ENCODE measurements at regions not wholly inside any gene's neighbourhood (a gene's known extent, or its start where the extent isn't known, plus 50 kb on each side); places are given as distances from the start of the nearest gene placed in this dataset.
"Not testable (repeated sequence)": the region's sequence is repeated elsewhere in the genome, so short reads cannot be mapped to it uniquely, and the experiment has no call there.

- H3K4me1 ChIP-seq (ENCODE audit: control insufficient read depth, extremely low read depth, insufficient read depth, low read length); H4K20me1 ChIP-seq (ENCODE audit: control insufficient read depth, extremely low read depth, insufficient read depth, low read length); DNase-seq (ENCODE audit: low read depth in 2 of 2); H3K27me3 ChIP-seq (ENCODE audit: control insufficient read depth, insufficient read depth, low read length); H3K9me3 ChIP-seq (ENCODE audit: control insufficient read depth, insufficient read depth, low read depth, low read length); H3K4me2 ChIP-seq (ENCODE audit: extremely low read depth, insufficient read depth, low read length); H2AFZ ChIP-seq (ENCODE audit: low read length); H3K79me2 ChIP-seq (ENCODE audit: control insufficient read depth, insufficient read depth, low read length); H3K27ac ChIP-seq (ENCODE audit: insufficient read depth, low read length); H3K4me3 ChIP-seq (replicated peaks in 1 of 4; ENCODE audit: control extremely low read depth in 1 of 4, insufficient read depth in 1 of 4, low read depth in 3 of 4, low read length in 4 of 4); H3K36me3 ChIP-seq (ENCODE audit: control insufficient read depth, insufficient read depth, low read length); H3K9ac ChIP-seq (ENCODE audit: insufficient read depth, low read length): not testable (repeated sequence)
Measured at GRCh38 chr9:94402795-94403194, 74.4 kb upstream of the NUTM2F start.

- peak; percentile 3 to 17 for DNase-seq (ENCODE audit: low read depth in 2 of 2)
- not testable (repeated sequence) for H3K9me3 ChIP-seq (ENCODE audit: control insufficient read depth, insufficient read depth, low read depth, low read length); H3K27ac ChIP-seq (ENCODE audit: insufficient read depth, low read length); H3K4me3 ChIP-seq (replicated peaks in 1 of 4; ENCODE audit: control extremely low read depth in 1 of 4, insufficient read depth in 1 of 4, low read depth in 3 of 4, low read length in 4 of 4); H3K4me2 ChIP-seq (ENCODE audit: extremely low read depth, insufficient read depth, low read length); H3K4me1 ChIP-seq (ENCODE audit: control insufficient read depth, extremely low read depth, insufficient read depth, low read length); H3K9ac ChIP-seq (ENCODE audit: insufficient read depth, low read length); H3K79me2 ChIP-seq (ENCODE audit: control insufficient read depth, insufficient read depth, low read length); H3K36me3 ChIP-seq (ENCODE audit: control insufficient read depth, insufficient read depth, low read length); H4K20me1 ChIP-seq (ENCODE audit: control insufficient read depth, extremely low read depth, insufficient read depth, low read length); H2AFZ ChIP-seq (ENCODE audit: low read length); H3K27me3 ChIP-seq (ENCODE audit: control insufficient read depth, insufficient read depth, low read length)
Measured at GRCh38 chr9:94403571-94403970, 75.1 kb upstream of the NUTM2F start.

GRCh38 chr9:94413665-94414064, 85.2 kb upstream of the NUTM2F start:
- H3K9me3 ChIP-seq (ENCODE audit: control insufficient read depth, insufficient read depth, low read depth, low read length); DNase-seq (ENCODE audit: low read depth in 2 of 2); H3K9ac ChIP-seq (ENCODE audit: insufficient read depth, low read length); H3K36me3 ChIP-seq (ENCODE audit: control insufficient read depth, insufficient read depth, low read length); H3K79me2 ChIP-seq (ENCODE audit: control insufficient read depth, insufficient read depth, low read length); H3K27me3 ChIP-seq (ENCODE audit: control insufficient read depth, insufficient read depth, low read length); H3K4me2 ChIP-seq (ENCODE audit: extremely low read depth, insufficient read depth, low read length); H4K20me1 ChIP-seq (ENCODE audit: control insufficient read depth, extremely low read depth, insufficient read depth, low read length); H3K4me3 ChIP-seq (replicated peaks in 1 of 4; ENCODE audit: control extremely low read depth in 1 of 4, insufficient read depth in 1 of 4, low read depth in 3 of 4, low read length in 4 of 4); H3K27ac ChIP-seq (ENCODE audit: insufficient read depth, low read length); H2AFZ ChIP-seq (ENCODE audit: low read length); H3K4me1 ChIP-seq (ENCODE audit: control insufficient read depth, extremely low read depth, insufficient read depth, low read length): not testable (repeated sequence)

- not testable (repeated sequence) for H3K9ac ChIP-seq (ENCODE audit: insufficient read depth, low read length); H2AFZ ChIP-seq (ENCODE audit: low read length); H3K27ac ChIP-seq (ENCODE audit: insufficient read depth, low read length); H3K9me3 ChIP-seq (ENCODE audit: control insufficient read depth, insufficient read depth, low read depth, low read length); H3K27me3 ChIP-seq (ENCODE audit: control insufficient read depth, insufficient read depth, low read length); H4K20me1 ChIP-seq (ENCODE audit: control insufficient read depth, extremely low read depth, insufficient read depth, low read length); H3K36me3 ChIP-seq (ENCODE audit: control insufficient read depth, insufficient read depth, low read length); H3K4me1 ChIP-seq (ENCODE audit: control insufficient read depth, extremely low read depth, insufficient read depth, low read length); H3K4me3 ChIP-seq (replicated peaks in 1 of 4; ENCODE audit: control extremely low read depth in 1 of 4, insufficient read depth in 1 of 4, low read depth in 3 of 4, low read length in 4 of 4); H3K79me2 ChIP-seq (ENCODE audit: control insufficient read depth, insufficient read depth, low read length); H3K4me2 ChIP-seq (ENCODE audit: extremely low read depth, insufficient read depth, low read length); DNase-seq (ENCODE audit: low read depth in 2 of 2)
Measured at GRCh38 chr9:94415111-94415510, 86.7 kb upstream of the NUTM2F start.

- not testable (repeated sequence) for H3K9ac ChIP-seq (ENCODE audit: insufficient read depth, low read length); DNase-seq (ENCODE audit: low read depth in 2 of 2); H2AFZ ChIP-seq (ENCODE audit: low read length); H3K27ac ChIP-seq (ENCODE audit: insufficient read depth, low read length); H3K27me3 ChIP-seq (ENCODE audit: control insufficient read depth, insufficient read depth, low read length); H3K36me3 ChIP-seq (ENCODE audit: control insufficient read depth, insufficient read depth, low read length); H3K4me1 ChIP-seq (ENCODE audit: control insufficient read depth, extremely low read depth, insufficient read depth, low read length); H3K4me2 ChIP-seq (ENCODE audit: extremely low read depth, insufficient read depth, low read length); H3K79me2 ChIP-seq (ENCODE audit: control insufficient read depth, insufficient read depth, low read length); H4K20me1 ChIP-seq (ENCODE audit: control insufficient read depth, extremely low read depth, insufficient read depth, low read length); H3K4me3 ChIP-seq (replicated peaks in 1 of 4; ENCODE audit: control extremely low read depth in 1 of 4, insufficient read depth in 1 of 4, low read depth in 3 of 4, low read length in 4 of 4); H3K9me3 ChIP-seq (ENCODE audit: control insufficient read depth, insufficient read depth, low read depth, low read length)
Measured at GRCh38 chr9:94420098-94420497, 91.7 kb upstream of the NUTM2F start.

GRCh38 chr9:94421951-94422350, 93.5 kb upstream of the NUTM2F start:
- not testable (repeated sequence) for H3K4me3 ChIP-seq (replicated peaks in 1 of 4; ENCODE audit: control extremely low read depth in 1 of 4, insufficient read depth in 1 of 4, low read depth in 3 of 4, low read length in 4 of 4); H3K9ac ChIP-seq (ENCODE audit: insufficient read depth, low read length); DNase-seq (ENCODE audit: low read depth in 2 of 2); H4K20me1 ChIP-seq (ENCODE audit: control insufficient read depth, extremely low read depth, insufficient read depth, low read length); H3K4me2 ChIP-seq (ENCODE audit: extremely low read depth, insufficient read depth, low read length); H3K27ac ChIP-seq (ENCODE audit: insufficient read depth, low read length); H3K36me3 ChIP-seq (ENCODE audit: control insufficient read depth, insufficient read depth, low read length); H2AFZ ChIP-seq (ENCODE audit: low read length); H3K9me3 ChIP-seq (ENCODE audit: control insufficient read depth, insufficient read depth, low read depth, low read length); H3K27me3 ChIP-seq (ENCODE audit: control insufficient read depth, insufficient read depth, low read length); H3K4me1 ChIP-seq (ENCODE audit: control insufficient read depth, extremely low read depth, insufficient read depth, low read length); H3K79me2 ChIP-seq (ENCODE audit: control insufficient read depth, insufficient read depth, low read length)

- not testable (repeated sequence) for H3K36me3 ChIP-seq (ENCODE audit: control insufficient read depth, insufficient read depth, low read length); H3K27me3 ChIP-seq (ENCODE audit: control insufficient read depth, insufficient read depth, low read length); H3K4me1 ChIP-seq (ENCODE audit: control insufficient read depth, extremely low read depth, insufficient read depth, low read length); H2AFZ ChIP-seq (ENCODE audit: low read length); H3K27ac ChIP-seq (ENCODE audit: insufficient read depth, low read length); H3K4me3 ChIP-seq (replicated peaks in 1 of 4; ENCODE audit: control extremely low read depth in 1 of 4, insufficient read depth in 1 of 4, low read depth in 3 of 4, low read length in 4 of 4); H3K4me2 ChIP-seq (ENCODE audit: extremely low read depth, insufficient read depth, low read length); H3K9me3 ChIP-seq (ENCODE audit: control insufficient read depth, insufficient read depth, low read depth, low read length); H3K79me2 ChIP-seq (ENCODE audit: control insufficient read depth, insufficient read depth, low read length); H4K20me1 ChIP-seq (ENCODE audit: control insufficient read depth, extremely low read depth, insufficient read depth, low read length); H3K9ac ChIP-seq (ENCODE audit: insufficient read depth, low read length); DNase-seq (ENCODE audit: low read depth in 2 of 2)
Measured at GRCh38 chr9:94425312-94425711, 96.9 kb upstream of the NUTM2F start.

All from fibroblast of lung (primary cell).